ENCODE measurements at regions not wholly inside any gene's neighbourhood (a gene's known extent, or its start where the extent isn't known, plus 50 kb on each side); places are given as distances from the start of the nearest gene placed in this dataset.

DNA sequence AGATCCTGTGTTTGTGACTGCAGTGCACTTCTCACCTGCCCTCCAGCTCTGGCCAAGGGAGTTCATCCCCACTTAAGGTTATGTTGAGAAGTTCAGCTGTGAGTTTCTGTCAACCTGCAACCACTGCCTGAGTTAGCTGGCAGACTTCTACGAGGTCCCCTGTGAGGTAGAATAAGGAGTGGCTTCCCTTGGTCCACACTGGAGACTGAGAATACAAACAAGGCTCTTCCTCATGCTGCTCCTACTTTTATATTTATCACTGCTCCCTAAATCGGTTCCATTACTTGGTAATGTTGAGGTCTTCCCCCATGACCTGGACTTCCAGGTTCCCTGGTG, 353.2 kb upstream of the CWC22 start:
- no TSS peak for BruUV-seq (replicated peaks)
- TF ChIP-seq EZH2phosphoT487 (IDR thresholded peaks at IDR 0.05; ENCODE audit: borderline replicate concordance, low read length) = no peak
- TF ChIP-seq, protein P1, sequence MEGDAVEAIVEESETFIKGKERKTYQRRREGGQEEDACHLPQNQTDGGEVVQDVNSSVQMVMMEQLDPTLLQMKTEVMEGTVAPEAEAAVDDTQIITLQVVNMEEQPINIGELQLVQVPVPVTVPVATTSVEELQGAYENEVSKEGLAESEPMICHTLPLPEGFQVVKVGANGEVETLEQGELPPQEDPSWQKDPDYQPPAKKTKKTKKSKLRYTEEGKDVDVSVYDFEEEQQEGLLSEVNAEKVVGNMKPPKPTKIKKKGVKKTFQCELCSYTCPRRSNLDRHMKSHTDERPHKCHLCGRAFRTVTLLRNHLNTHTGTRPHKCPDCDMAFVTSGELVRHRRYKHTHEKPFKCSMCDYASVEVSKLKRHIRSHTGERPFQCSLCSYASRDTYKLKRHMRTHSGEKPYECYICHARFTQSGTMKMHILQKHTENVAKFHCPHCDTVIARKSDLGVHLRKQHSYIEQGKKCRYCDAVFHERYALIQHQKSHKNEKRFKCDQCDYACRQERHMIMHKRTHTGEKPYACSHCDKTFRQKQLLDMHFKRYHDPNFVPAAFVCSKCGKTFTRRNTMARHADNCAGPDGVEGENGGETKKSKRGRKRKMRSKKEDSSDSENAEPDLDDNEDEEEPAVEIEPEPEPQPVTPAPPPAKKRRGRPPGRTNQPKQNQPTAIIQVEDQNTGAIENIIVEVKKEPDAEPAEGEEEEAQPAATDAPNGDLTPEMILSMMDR (conservative IDR thresholded peaks at IDR 0.05; ENCODE audit: low read depth, low read length) = no peak
- no peak overlapping the region for H3K4me2 ChIP-seq (ENCODE audit: low read length)
- no peaks in the 10 kb centered on the region for H4K20me1 ChIP-seq (ENCODE audit: low read length)
- H3K4me3 ChIP-seq (ENCODE audit: low read length) = no peak overlapping the region
- H3K9me2 ChIP-seq (replicated peaks; ENCODE audit: low read length) = no peaks in the 10 kb centered on the region
- POLR2A ChIA-PET (ENCODE audit: unreplicated experiment) = no interaction called here
- intact Hi-C loops (cut with micrococcal nuclease) = loop anchor here (10.0 kb wide), 1 partner anchor 65 kb away; no protein-coding TSS in a partner anchor
- H2AFZ ChIP-seq (ENCODE audit: low read length) = no peak overlapping the region
- H3K27ac ChIP-seq (ENCODE audit: low read length) = no peak overlapping the region
- H3F3A ChIP-seq (ENCODE audit: low read length, unreplicated experiment) = no peaks in the 10 kb centered on the region
- H3K27me3 ChIP-seq (ENCODE audit: low read length) = no peaks in the 10 kb centered on the region
- no peaks in the 10 kb centered on the region for H3K79me2 ChIP-seq (ENCODE audit: low read length)
- no peak overlapping the region for H3K9ac ChIP-seq (ENCODE audit: low read length)
- no peaks in the 10 kb centered on the region for H3K9me3 ChIP-seq (ENCODE audit: low read length)
- CTCF ChIA-PET = no interaction called here
- no peaks in the 10 kb centered on the region for H3K36me3 ChIP-seq (ENCODE audit: low read depth, low read length)
- DNase-seq (no peak), ATAC-seq (no peak)
- H3K4me1 ChIP-seq (ENCODE audit: insufficient read depth, low read length) = peaks cover 6% of the 10 kb centered on the region

DNA sequence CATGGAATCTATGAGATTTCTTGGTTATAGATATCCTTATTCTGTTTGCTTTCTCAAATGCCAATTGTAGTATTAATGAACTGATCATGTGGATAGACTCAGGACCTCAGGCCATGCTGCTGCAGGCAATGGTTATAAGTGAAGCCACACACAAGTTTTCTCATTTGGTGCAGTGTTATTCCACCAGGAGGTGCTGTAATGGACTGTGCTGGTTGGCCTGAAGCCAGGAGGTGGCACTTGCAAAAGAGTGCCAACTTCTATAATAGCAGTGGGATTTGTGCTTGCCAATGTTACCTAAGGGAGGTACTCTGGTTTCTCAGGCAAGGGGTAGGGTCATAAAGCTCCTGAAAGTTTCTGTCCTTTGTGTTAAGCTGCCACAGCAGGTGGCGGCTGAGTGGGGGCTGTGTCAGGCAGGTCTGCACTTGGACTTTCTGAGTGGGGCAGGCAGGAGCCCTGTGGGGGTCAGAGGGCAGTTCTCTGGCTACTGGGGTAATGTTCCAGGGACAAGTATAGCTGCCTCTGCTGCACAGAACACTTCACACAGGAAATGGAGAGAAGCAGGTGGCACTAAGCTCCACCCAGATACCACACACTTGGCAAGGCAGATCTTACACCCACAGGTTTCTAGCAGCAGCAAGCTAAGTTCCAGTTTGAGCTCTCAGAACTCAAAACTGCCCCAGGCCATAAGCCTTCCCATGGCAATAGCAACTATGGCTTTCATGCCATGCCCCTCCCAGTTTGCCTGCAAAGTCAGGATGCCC, 352.6 kb upstream of the CWC22 start:
- no peak overlapping the region for H2AFZ ChIP-seq (ENCODE audit: low read length)
- TF ChIP-seq EZH2phosphoT487 (IDR thresholded peaks at IDR 0.05; ENCODE audit: borderline replicate concordance, low read length) (no peak), EZH2 (IDR thresholded peaks at IDR 0.05; ENCODE audit: low read length, unreplicated experiment) (no peak)
- TF ChIP-seq, protein P1 (conservative IDR thresholded peaks at IDR 0.05; ENCODE audit: low read depth, low read length) = peak; percentile 63
- H3K9ac ChIP-seq (ENCODE audit: low read length) = no peak overlapping the region
- H3K4me3 ChIP-seq (ENCODE audit: low read length) = no peak overlapping the region
- ATAC-seq (peak; percentile 43), DNase-seq (peak; percentile 59)
- H3F3A ChIP-seq (ENCODE audit: low read length, unreplicated experiment) = no peaks in the 10 kb centered on the region
- no peak overlapping the region for H3K4me2 ChIP-seq (ENCODE audit: low read length)
- no TSS peak for BruUV-seq (replicated peaks)
- intact Hi-C loops (cut with micrococcal nuclease) = loop anchor here (10.0 kb wide), 1 partner anchor 65 kb away; no protein-coding TSS in a partner anchor
- no peaks in the 10 kb centered on the region for H3K36me3 ChIP-seq (ENCODE audit: low read depth, low read length)
- H3K79me2 ChIP-seq (ENCODE audit: low read length) = no peaks in the 10 kb centered on the region
- H3K27ac ChIP-seq (ENCODE audit: low read length) = no peak overlapping the region
- H3K27me3 ChIP-seq (ENCODE audit: low read length) = no peaks in the 10 kb centered on the region
- POLR2A ChIA-PET (ENCODE audit: unreplicated experiment) = no interaction called here
- peaks cover under 1% of the 10 kb centered on the region; the same call in 1 of the 2 replicates for H3K4me1 ChIP-seq (ENCODE audit: insufficient read depth, low read length)
- no peaks in the 10 kb centered on the region for H4K20me1 ChIP-seq (ENCODE audit: low read length)
- no peaks in the 10 kb centered on the region for H3K9me3 ChIP-seq (ENCODE audit: low read length)
- CTCF ChIA-PET = no interaction called here
- H3K9me2 ChIP-seq (replicated peaks; ENCODE audit: low read length) = no peaks in the 10 kb centered on the region

DNA sequence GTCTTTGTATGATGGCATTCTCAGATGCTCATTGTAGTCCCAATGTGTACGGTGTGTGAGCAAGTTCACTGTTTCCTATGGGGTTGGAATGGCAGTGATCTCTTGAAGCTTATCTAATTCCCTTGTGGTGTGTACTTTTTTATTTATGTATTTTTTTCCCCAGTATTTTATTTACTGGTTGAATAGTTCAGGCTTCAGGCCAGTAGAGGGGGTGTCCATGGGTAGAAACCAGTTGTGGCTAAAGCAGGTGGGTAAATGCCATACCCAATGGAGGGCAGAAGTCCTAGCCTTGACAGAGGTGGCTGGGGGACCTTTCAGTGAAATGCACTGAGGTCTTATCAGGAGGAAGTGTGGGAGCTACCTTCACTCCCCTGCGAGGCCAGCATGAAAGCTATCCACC, 351.4 kb upstream of the CWC22 start:
- Histone ChIP-seq H3K27ac (ENCODE audit: low read length) (no peak overlapping the region), H3K9me3 (ENCODE audit: low read length) (no peaks in the 10 kb centered on the region), H3K9ac (ENCODE audit: low read length) (no peak overlapping the region), H2AFZ (ENCODE audit: low read length) (no peak overlapping the region), H3K4me3 (ENCODE audit: low read length) (no peak overlapping the region), H3K36me3 (ENCODE audit: low read depth, low read length) (no peaks in the 10 kb centered on the region), H4K20me1 (ENCODE audit: low read length) (no peaks in the 10 kb centered on the region), H3K27me3 (ENCODE audit: low read length) (no peaks in the 10 kb centered on the region), H3K79me2 (ENCODE audit: low read length) (no peaks in the 10 kb centered on the region), H3K4me1 (ENCODE audit: insufficient read depth, low read length) (no peaks in the 10 kb centered on the region), H3K4me2 (ENCODE audit: low read length) (no peak overlapping the region), H3K9me2 (replicated peaks; ENCODE audit: low read length) (no peaks in the 10 kb centered on the region), H3F3A (ENCODE audit: low read length, unreplicated experiment) (no peaks in the 10 kb centered on the region)
- ATAC-seq (no peak), DNase-seq (no peak)
- intact Hi-C loops (cut with micrococcal nuclease) = no loop called here
- CTCF ChIA-PET = no interaction called here
- TF ChIP-seq, protein P1 (conservative IDR thresholded peaks at IDR 0.05; ENCODE audit: low read depth, low read length) = peak; percentile 35; the same call in 1 of the 2 replicates
- TF ChIP-seq EZH2phosphoT487 (IDR thresholded peaks at IDR 0.05; ENCODE audit: borderline replicate concordance, low read length) = no peak
- no TSS peak for BruUV-seq (replicated peaks)
- POLR2A ChIA-PET (ENCODE audit: unreplicated experiment) = no interaction called here
